DOHH2 (cell line): ENCODE measurements at regions not wholly inside any gene's neighbourhood (a gene's known extent, or its start where the extent isn't known, plus 50 kb on each side); places are given as distances from the start of the nearest gene placed in this dataset.

ENCODE experiments used
- H3F3A ChIP-seq: fragments of 200-600 bp; sonication (generic), shearing (Covaris generic); 2 replicates; pipeline ENCODE4 v1.6.0; 2016; ENCODE audit warnings: antibody characterized with exemption, mild to moderate bottlenecking; ENCODE audit not compliant: control insufficient read depth, insufficient read depth
- H3K27ac ChIP-seq: fragments of 200-600 bp; sonication (generic); 2 replicates; pipeline ENCODE4 v1.5.1; 2014; ENCODE audit warnings: low read depth, mild to moderate bottlenecking, low read length, moderate library complexity
- H3K27me3 ChIP-seq: fragments of 200-600 bp; sonication (generic); 2 replicates; pipeline ENCODE4 v1.6.1; 2014; ENCODE audit warnings: mild to moderate bottlenecking, low read length, mixed read lengths; ENCODE audit not compliant: control insufficient read depth
- H3K36me3 ChIP-seq: fragments of 200-600 bp; sonication (generic); 2 replicates; pipeline ENCODE4 v1.6.1; 2014; ENCODE audit warnings: mild to moderate bottlenecking, low read length, moderate library complexity, mixed read lengths; ENCODE audit not compliant: control insufficient read depth
- H3K4me1 ChIP-seq: fragments of 200-600 bp; sonication (generic); 2 replicates; pipeline ENCODE4 v1.6.1; 2014; ENCODE audit warnings: mild to moderate bottlenecking, low read length, mixed read lengths; ENCODE audit not compliant: control insufficient read depth
- H3K4me2 ChIP-seq: fragments of 200-600 bp; sonication (generic); 2 replicates; pipeline ENCODE4 v1.6.0; 2014; ENCODE audit warnings: mild to moderate bottlenecking, low read length, moderate library complexity
- H3K4me3 ChIP-seq: fragments of 200-600 bp; sonication (generic); 2 replicates; pipeline ENCODE4 v1.5.1; 2014; ENCODE audit warnings: mild to moderate bottlenecking, low read length, mixed read lengths
- H3K79me2 ChIP-seq: fragments of 200-600 bp; sonication (generic); 2 replicates; pipeline ENCODE4 v1.6.1; 2014; ENCODE audit warnings: mild to moderate bottlenecking, low read length, mixed read lengths; ENCODE audit not compliant: control insufficient read depth
- H3K9me2 ChIP-seq: fragments of 200-600 bp; sonication (generic); replicated peaks from 2 replicates; pipeline ENCODE4 v1.6.1; 2014; ENCODE audit warnings: mild to moderate bottlenecking, low read length, mixed read lengths; ENCODE audit not compliant: control insufficient read depth
- H3K9me3 ChIP-seq: fragments of 200-600 bp; sonication (generic); 2 replicates; pipeline ENCODE4 v1.6.1; 2014; ENCODE audit warnings: antibody characterized with exemption, low read length, mixed read lengths; ENCODE audit not compliant: control insufficient read depth, insufficient read depth
- H4K20me1 ChIP-seq: fragments of 200-600 bp; sonication (generic); 2 replicates; pipeline ENCODE4 v1.6.0; 2014; ENCODE audit warnings: low read depth, mild to moderate bottlenecking, antibody characterized with exemption, low read length, moderate library complexity; ENCODE audit not compliant: control insufficient read depth, insufficient read depth
- CTCF ChIP-seq: fragments of 200-600 bp; sonication (generic); IDR thresholded peaks from one replicate; pipeline ENCODE4 v1.5.1; 2014; ENCODE audit warnings: antibody characterized with exemption, mild to moderate bottlenecking, low read depth, low read length; ENCODE audit not compliant: poor library complexity, severe bottlenecking
- EZH2phosphoT487 ChIP-seq: fragments of 200-600 bp; sonication (generic); IDR thresholded peaks from 2 replicates; pipeline ENCODE4 v1.6.1; 2017; ENCODE audit warnings: borderline replicate concordance, mild to moderate bottlenecking, antibody characterized with exemption, low read length, moderate library complexity, mixed read lengths

GRCh38 chr3:110226645-110227044, 845.0 kb upstream of the NECTIN3 start:
- H3K27me3 ChIP-seq: no peaks in the 10 kb centered on the region
- H4K20me1 ChIP-seq: no peaks in the 10 kb centered on the region
- no peak overlapping the region for H3K4me2 ChIP-seq
- H3K4me1 ChIP-seq: no peaks in the 10 kb centered on the region
- H3K36me3 ChIP-seq: no peaks in the 10 kb centered on the region
- no peaks in the 10 kb centered on the region for H3K9me3 ChIP-seq
- TF ChIP-seq CTCF (no peak), EZH2phosphoT487 (no peak)
- H3K27ac ChIP-seq: no peak overlapping the region
- H3K4me3 ChIP-seq: no peak overlapping the region
- no peaks in the 10 kb centered on the region for H3K9me2 ChIP-seq
- no peaks in the 10 kb centered on the region for H3F3A ChIP-seq
- H3K79me2 ChIP-seq: no peaks in the 10 kb centered on the region

- Histone ChIP-seq H3K27me3 (no peaks in the 10 kb centered on the region), H3K27ac (no peak overlapping the region), H3K4me1 (no peaks in the 10 kb centered on the region), H3K36me3 (no peaks in the 10 kb centered on the region), H3F3A (no peaks in the 10 kb centered on the region), H3K4me2 (no peak overlapping the region), H4K20me1 (no peaks in the 10 kb centered on the region), H3K9me3 (no peaks in the 10 kb centered on the region), H3K79me2 (no peaks in the 10 kb centered on the region), H3K9me2 (no peaks in the 10 kb centered on the region), H3K4me3 (no peak overlapping the region)
- TF ChIP-seq CTCF: no peak
- no peak for TF ChIP-seq EZH2phosphoT487
Measured at GRCh38 chr3:110227991-110228390, 843.6 kb upstream of the NECTIN3 start.

- no peak overlapping the region for H3K27ac ChIP-seq
- no peak for TF ChIP-seq EZH2phosphoT487
- TF ChIP-seq CTCF: no peak
- H3F3A ChIP-seq: no peaks in the 10 kb centered on the region
- no peaks in the 10 kb centered on the region for H3K9me2 ChIP-seq
- no peak overlapping the region for H3K4me3 ChIP-seq
- no peaks in the 10 kb centered on the region for H3K36me3 ChIP-seq
- no peak overlapping the region for H3K4me2 ChIP-seq
- no peaks in the 10 kb centered on the region for H3K79me2 ChIP-seq
- no peaks in the 10 kb centered on the region for H3K9me3 ChIP-seq
- no peaks in the 10 kb centered on the region for H3K27me3 ChIP-seq
- H3K4me1 ChIP-seq: no peaks in the 10 kb centered on the region
- no peaks in the 10 kb centered on the region for H4K20me1 ChIP-seq
Measured at GRCh38 chr3:110234831-110235230, 836.8 kb upstream of the NECTIN3 start.
